IMR-90 (cell line): ENCODE measurements at regions not wholly inside any gene's neighbourhood (a gene's known extent, or its start where the extent isn't known, plus 50 kb on each side); places are given as distances from the start of the nearest gene placed in this dataset.

ENCODE experiments used
- ATAC-seq: fragments of 200-7000 bp; cut with Tn5 transposase; 2 replicates; pipeline ENCODE4 v1.9.1; 2020; ENCODE audit warnings: low read depth, mild to moderate bottlenecking, moderate library complexity
- BruUV-seq: library from RNA; stranded (reverse); fragments of 400-500 nt; replicated peaks from 2 replicates; lab custom pipeline; 2021; lab: Mats Ljungman, UMichigan
- CTCF ChIA-PET: fragments of 300-600 bp; formaldehyde crosslinking; extraction: SDS; loops from one replicate; lab custom pipeline; 2021; ENCODE audit warnings: antibody characterized with exemption; lab: Yijun Ruan, JAX
- POLR2A ChIA-PET: fragments of 300-600 bp; sonication (Branson Sonifier 250); formaldehyde crosslinking; loops from one replicate; lab custom pipeline; 2022; ENCODE audit warnings: antibody characterized with exemption; ENCODE audit not compliant: unreplicated experiment; lab: Charles Lee
- DNase-seq: peaks from one replicate; pipeline ENCODE4 v3.0.0; 2013
- H2AFZ ChIP-seq: replicated peaks from 2 replicates; pipeline ENCODE3; 2013; ENCODE audit warnings: low read length, mild to moderate bottlenecking; ENCODE audit not compliant: poor library complexity
- H2AK5ac ChIP-seq: 2 replicates; pipeline ENCODE4 v1.6.1; 2013; ENCODE audit warnings: low read depth, low read length, inconsistent platforms
- H2AK9ac ChIP-seq: replicated peaks from 2 replicates; pipeline ENCODE3; 2013; ENCODE audit warnings: mild to moderate bottlenecking, low read depth, low read length, moderate library complexity; ENCODE audit not compliant: poor library complexity
- H2BK120ac ChIP-seq: 2 replicates; pipeline ENCODE4 v1.6.1; 2013; ENCODE audit warnings: low read depth, low read length, inconsistent platforms
- H2BK15ac ChIP-seq: 3 replicates; pipeline ENCODE4 v1.6.1; 2013; ENCODE audit warnings: low read depth, low read length, inconsistent platforms
- H2BK20ac ChIP-seq: 2 replicates; pipeline ENCODE4 v1.6.1; 2013; ENCODE audit warnings: low read depth, mild to moderate bottlenecking, inconsistent platforms, low read length, moderate library complexity
- H2BK5ac ChIP-seq: 2 replicates; pipeline ENCODE4 v1.6.1; 2013; ENCODE audit warnings: mild to moderate bottlenecking, low read depth, low read length, inconsistent platforms; ENCODE audit not compliant: poor library complexity, severe bottlenecking
- H3K14ac ChIP-seq: replicated peaks from 2 replicates; pipeline ENCODE4 v1.6.1; 2013; ENCODE audit warnings: low read depth, low read length, inconsistent platforms
- H3K18ac ChIP-seq: 2 replicates; pipeline ENCODE4 v1.6.1; 2013; ENCODE audit warnings: low read depth, low read length, control low read depth
- H3K23ac ChIP-seq: 2 replicates; pipeline ENCODE4 v1.6.1; 2013; ENCODE audit warnings: low read depth, low read length, inconsistent platforms
- H3K27ac ChIP-seq: 2 replicates; pipeline ENCODE4 v1.5.1; 2013; ENCODE audit warnings: mild to moderate bottlenecking, control low read depth, low read length; ENCODE audit not compliant: insufficient read depth
- H3K27me3 ChIP-seq: 2 replicates; pipeline ENCODE4 v1.6.1; 2013; ENCODE audit warnings: low read length; ENCODE audit not compliant: control insufficient read depth, insufficient read depth
- H3K36me3 ChIP-seq: 2 replicates; pipeline ENCODE4 v1.6.1; 2013; ENCODE audit warnings: low read length, mixed read lengths; ENCODE audit not compliant: control insufficient read depth, insufficient read depth
- H3K4ac ChIP-seq: 2 replicates; pipeline ENCODE4 v1.6.1; 2013; ENCODE audit warnings: low read depth, low read length, inconsistent platforms
- H3K4me1 ChIP-seq: 2 replicates; pipeline ENCODE4 v1.6.1; 2013; ENCODE audit warnings: low read length, mixed read lengths; ENCODE audit not compliant: control insufficient read depth, insufficient read depth
- H3K4me2 ChIP-seq: 2 replicates; pipeline ENCODE4 v1.6.1; 2013; ENCODE audit warnings: low read depth, mild to moderate bottlenecking, control low read depth, low read length, moderate library complexity
- H3K4me3 ChIP-seq: 2 replicates; pipeline ENCODE4 v1.5.1; 2013; ENCODE audit warnings: low read depth, mild to moderate bottlenecking, control low read depth, low read length, moderate library complexity; ENCODE audit not compliant: insufficient read depth
- H3K56ac ChIP-seq: 2 replicates; pipeline ENCODE4 v1.6.1; 2013; ENCODE audit warnings: low read length, inconsistent platforms; ENCODE audit not compliant: insufficient read depth; ENCODE audit errors: extremely low read depth
- H3K79me1 ChIP-seq, 2 experiments: 2 replicates each; pipeline ENCODE4 v1.6.1; 2013; ENCODE audit warnings: low read length in 2 of 2, inconsistent platforms in 1 of 2, low read depth in 1 of 2
- H3K9ac ChIP-seq: 2 replicates; pipeline ENCODE4 v1.6.1; 2013; ENCODE audit warnings: low read depth, low read length, control low read depth
- H3K9me1 ChIP-seq: 2 replicates; pipeline ENCODE4 v1.6.1; 2013; ENCODE audit warnings: low read length, inconsistent platforms; ENCODE audit not compliant: insufficient read depth
- H3K9me3 ChIP-seq: 2 replicates; pipeline ENCODE4 v1.6.1; 2013; ENCODE audit warnings: low read length; ENCODE audit not compliant: control insufficient read depth, insufficient read depth
- H4K20me1 ChIP-seq: 2 replicates; pipeline ENCODE4 v1.6.1; 2013; ENCODE audit warnings: low read length, inconsistent platforms; ENCODE audit not compliant: insufficient read depth
- H4K5ac ChIP-seq: 2 replicates; pipeline ENCODE4 v1.6.1; 2013; ENCODE audit warnings: mild to moderate bottlenecking, low read depth, low read length, control low read depth
- H4K8ac ChIP-seq, 2 experiments: 2 replicates each; pipeline ENCODE4 v1.6.1; 2013; ENCODE audit warnings: low read depth in 2 of 2, low read length in 2 of 2, control low read depth in 1 of 2, inconsistent platforms in 1 of 2
- H4K91ac ChIP-seq: 2 replicates; pipeline ENCODE4 v1.6.1; 2013; ENCODE audit warnings: low read depth, low read length, inconsistent platforms; ENCODE audit not compliant: insufficient read depth
- CEBPB ChIP-seq: IDR thresholded peaks from 2 replicates; pipeline ENCODE4 v1.6.1; 2012; ENCODE audit warnings: low read depth, low read length, improper control_type of control experiment
- MAZ ChIP-seq: IDR thresholded peaks from 2 replicates; pipeline ENCODE4 v1.6.1; 2012; ENCODE audit warnings: low read depth, mild to moderate bottlenecking, low read length, improper control_type of control experiment, moderate library complexity, borderline replicate concordance
- MXI1 ChIP-seq: IDR thresholded peaks from 2 replicates; pipeline ENCODE4 v1.6.1; 2012; ENCODE audit warnings: low read depth, mild to moderate bottlenecking, low read length, moderate library complexity, borderline replicate concordance
- RCOR1 ChIP-seq: IDR thresholded peaks from 2 replicates; pipeline ENCODE4 v1.6.1; 2012; ENCODE audit warnings: mild to moderate bottlenecking, low read length, improper control_type of control experiment; ENCODE audit not compliant: insufficient replicate concordance
- WGBS, 2 experiments: methylation state at CpG; one replicate each; pipeline versions ENCODE4 v1.1.5 to v1.1.7; 2013; ENCODE audit warnings: missing lambda C conversion rate in 2 of 2; ENCODE audit not compliant: insufficient read length in 1 of 2; ENCODE audit errors: extremely low coverage in 2 of 2; 5-methylcytosine and 5-hydroxymethylcytosine counted together
- dilution Hi-C: fragments of 300-500 bp; cut with HindIII; formaldehyde crosslinking; loops from one replicate; pipeline ENCODE4 v1.14.3; 2018; ENCODE audit warnings: low sequenced_read_pairs; ENCODE audit not compliant: unreplicated experiment
- in situ Hi-C: fragments of 300-500 bp; cut with MboI; formaldehyde crosslinking; loops from 3 replicates; pipeline ENCODE4 v1.14.3; 2019; ENCODE audit warnings: low sequenced_read_pairs, inconsistent platforms, mixed read lengths
- intact Hi-C: fragments of 100-400 bp; cut with micrococcal nuclease; formaldehyde crosslinking; loops from 2 replicates; pipeline ENCODE4 v1.10.0; 2022
- TF ChIP-seq, protein P1 (sequence below): fragments of 150-350 bp; IDR thresholded peaks from 2 replicates; pipeline ENCODE4 v1.6.1; 2016; ENCODE audit warnings: low read depth, mild to moderate bottlenecking, low read length, moderate library complexity, borderline replicate concordance

DNA sequence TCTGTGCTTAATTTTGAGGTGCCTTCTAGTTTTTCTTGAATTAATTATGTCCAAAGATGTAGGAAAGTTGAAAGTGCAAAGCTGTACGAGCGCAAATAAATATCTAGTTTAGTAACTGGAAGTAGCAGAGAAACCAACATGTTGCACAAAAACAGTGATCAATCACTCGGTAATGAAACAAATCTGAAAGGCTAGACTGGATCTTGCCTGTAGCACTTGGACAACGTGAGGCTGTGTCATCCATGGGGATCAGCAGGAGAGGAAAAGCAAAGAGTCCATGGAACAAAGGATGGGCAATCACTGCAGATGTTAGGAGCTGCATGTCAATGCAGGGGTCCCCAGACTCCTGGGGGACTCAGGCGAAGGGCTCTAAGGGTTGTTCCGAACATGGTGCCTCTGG is 424.2 kb downstream of the IRX1 start:
- Histone ChIP-seq H2BK5ac (no peak overlapping the region), H3K56ac (no peak overlapping the region), H4K20me1 (no peaks in the 10 kb centered on the region), H4K91ac (no peak overlapping the region), H3K4me3 (no peak overlapping the region), H3K4me2 (no peak overlapping the region), H3K23ac (no peak overlapping the region), H2AFZ (no peak overlapping the region), H2BK15ac (no peak overlapping the region), H4K5ac (no peak overlapping the region), H3K27me3 (no peaks in the 10 kb centered on the region), H3K4me1 (no peaks in the 10 kb centered on the region), H3K4ac (no peak overlapping the region), H3K9me1 (no peaks in the 10 kb centered on the region), H2BK20ac (no peak overlapping the region), H4K8ac (no peak overlapping the region), H2BK120ac (no peak overlapping the region), H3K79me1 (no peaks in the 10 kb centered on the region), H3K9ac (no peak overlapping the region), H3K9me3 (peaks cover 19% of the 10 kb centered on the region), H2AK5ac (no peak overlapping the region), H3K14ac (no peak overlapping the region), H2AK9ac (no peak overlapping the region), H3K27ac (no peak overlapping the region), H3K36me3 (no peaks in the 10 kb centered on the region), H3K18ac (no peak overlapping the region)
- ATAC-seq (no peak), DNase-seq (no peak)
- no CpG with 5 or more reads among the region's 6 CpGs for WGBS, 2 experiments
- intact Hi-C loops (no loop called here), dilution Hi-C loops (no loop called here), in situ Hi-C loops (no loop called here)
- POLR2A ChIA-PET, result no interaction called here
- BruUV-seq, result no TSS peak
- no peak for TF ChIP-seq CEBPB
- TF ChIP-seq, protein P1, sequence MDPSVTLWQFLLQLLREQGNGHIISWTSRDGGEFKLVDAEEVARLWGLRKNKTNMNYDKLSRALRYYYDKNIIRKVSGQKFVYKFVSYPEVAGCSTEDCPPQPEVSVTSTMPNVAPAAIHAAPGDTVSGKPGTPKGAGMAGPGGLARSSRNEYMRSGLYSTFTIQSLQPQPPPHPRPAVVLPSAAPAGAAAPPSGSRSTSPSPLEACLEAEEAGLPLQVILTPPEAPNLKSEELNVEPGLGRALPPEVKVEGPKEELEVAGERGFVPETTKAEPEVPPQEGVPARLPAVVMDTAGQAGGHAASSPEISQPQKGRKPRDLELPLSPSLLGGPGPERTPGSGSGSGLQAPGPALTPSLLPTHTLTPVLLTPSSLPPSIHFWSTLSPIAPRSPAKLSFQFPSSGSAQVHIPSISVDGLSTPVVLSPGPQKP, result no peak
- no peak for TF ChIP-seq MXI1
- TF ChIP-seq RCOR1, result no peak
- TF ChIP-seq MAZ, result no peak
- CTCF ChIA-PET, result no interaction called here
